ENCODE measurements at regions not wholly inside any gene's neighbourhood (a gene's known extent, or its start where the extent isn't known, plus 50 kb on each side); places are given as distances from the start of the nearest gene placed in this dataset.

- TF ChIP-seq EZH2 (IDR thresholded peaks at IDR 0.05; ENCODE audit: borderline replicate concordance, low read length), result no peak
- no peak for TF ChIP-seq CTCF (IDR thresholded peaks at IDR 0.05; ENCODE audit: low read length)
Measured at GRCh38 chr4:95627709-95628108, 78.9 kb upstream of the UNC5C start.
